HCT116 (cell line): ENCODE measurements at regions not wholly inside any gene's neighbourhood (a gene's known extent, or its start where the extent isn't known, plus 50 kb on each side); places are given as distances from the start of the nearest gene placed in this dataset.

Experiments used
- ATF3 ChIP-seq: IDR thresholded peaks from 2 replicates; pipeline ENCODE4 v1.6.1; 2012
- CEBPB ChIP-seq: IDR thresholded peaks from 2 replicates; pipeline ENCODE4 v1.6.1; 2012; ENCODE audit warnings: low read depth
- CTCF ChIP-seq, 3 experiments: fragments of 200-600 bp in 1 of 3; sonication (generic) in 1 of 3; IDR thresholded peaks in 2 of 3; conservative IDR thresholded peaks in 1 of 3; 2 replicates each; pipeline ENCODE4 v1.5.1; 2012 to 2017; ENCODE audit warnings: low read depth in 2 of 3, low read length in 2 of 3, antibody characterized with exemption in 1 of 3, borderline replicate concordance in 1 of 3, control low read depth in 1 of 3, mild to moderate bottlenecking in 1 of 3, mixed read lengths in 1 of 3, mixed run types in 1 of 3, moderate library complexity in 1 of 3; ENCODE audit not compliant: insufficient read depth in 1 of 3
- POLR2A ChIP-seq: IDR thresholded peaks from 2 replicates; pipeline ENCODE4 v1.7.0; 2011; ENCODE audit warnings: borderline replicate concordance; ENCODE audit not compliant: insufficient read depth, insufficient read length; ENCODE audit errors: extremely low read depth
- ZFX ChIP-seq: fragments of 450-650 bp; IDR thresholded peaks from 2 replicates; pipeline ENCODE4 v1.6.1; 2017

GRCh38 chr12:74426091-74426490, 111.5 kb upstream of the ATXN7L3B start:
- TF ChIP-seq CEBPB (no peak), ATF3 (no peak), CTCF (IDR thresholded peaks at IDR 0.05 in 2 of 3, conservative IDR thresholded peaks at IDR 0.05 in 1 of 3; ENCODE audit: borderline replicate concordance in 1 of 3, insufficient read depth in 1 of 3, low read depth in 2 of 3, low read length in 2 of 3) (no peak), POLR2A (no peak), ZFX (no peak)
